HG03108 (cell line): ENCODE measurements at regions not wholly inside any gene's neighbourhood (a gene's known extent, or its start where the extent isn't known, plus 50 kb on each side); places are given as distances from the start of the nearest gene placed in this dataset.

Experiments used
- ATAC-seq: cut with Tn5 transposase; IDR thresholded peaks from one replicate; pipeline ENCODE4 v1.9.1; 2021; ENCODE audit warnings: moderate library complexity; ENCODE audit not compliant: unreplicated experiment

DNA sequence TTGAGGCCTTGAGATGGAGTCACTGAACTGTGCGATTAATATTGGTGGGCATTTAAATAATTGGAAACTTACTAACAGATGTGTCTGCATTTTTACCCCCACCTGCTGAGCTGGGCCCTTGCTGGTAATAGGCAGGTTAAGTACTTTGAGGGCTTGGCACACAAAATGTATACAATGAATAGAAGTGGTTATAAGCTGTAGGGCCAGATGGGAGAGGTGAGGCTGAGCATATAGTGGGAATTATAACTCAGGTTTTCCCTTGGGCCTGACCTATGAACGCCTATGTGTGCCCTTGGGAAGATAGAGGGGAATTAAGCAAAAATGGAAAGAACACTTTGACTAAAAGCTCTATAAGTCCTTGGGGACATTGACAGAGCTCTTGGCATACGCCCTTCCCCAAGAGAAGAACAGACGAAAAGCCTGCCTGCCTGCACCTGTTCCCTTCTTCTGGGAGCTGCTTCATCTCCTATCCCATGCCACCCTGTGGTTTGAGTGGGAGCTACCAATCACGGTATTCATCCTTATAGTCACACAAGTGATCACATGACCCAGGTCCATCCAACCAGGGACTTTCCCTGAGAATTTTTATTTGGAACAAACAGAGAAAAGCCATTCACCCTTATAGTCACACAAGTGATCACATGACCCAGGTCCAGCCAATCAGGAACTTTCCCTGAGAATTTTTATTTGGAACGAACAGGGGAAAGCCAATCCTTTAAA, 260.7 kb upstream of the CSF3R start:
- ATAC-seq, result no peak

GRCh38 chr1:36741066-36741465, 258.4 kb upstream of the CSF3R start:
- no peak for ATAC-seq

- ATAC-seq, result no peak
Measured at GRCh38 chr1:36740446-36740845, 257.7 kb upstream of the CSF3R start.

DNA sequence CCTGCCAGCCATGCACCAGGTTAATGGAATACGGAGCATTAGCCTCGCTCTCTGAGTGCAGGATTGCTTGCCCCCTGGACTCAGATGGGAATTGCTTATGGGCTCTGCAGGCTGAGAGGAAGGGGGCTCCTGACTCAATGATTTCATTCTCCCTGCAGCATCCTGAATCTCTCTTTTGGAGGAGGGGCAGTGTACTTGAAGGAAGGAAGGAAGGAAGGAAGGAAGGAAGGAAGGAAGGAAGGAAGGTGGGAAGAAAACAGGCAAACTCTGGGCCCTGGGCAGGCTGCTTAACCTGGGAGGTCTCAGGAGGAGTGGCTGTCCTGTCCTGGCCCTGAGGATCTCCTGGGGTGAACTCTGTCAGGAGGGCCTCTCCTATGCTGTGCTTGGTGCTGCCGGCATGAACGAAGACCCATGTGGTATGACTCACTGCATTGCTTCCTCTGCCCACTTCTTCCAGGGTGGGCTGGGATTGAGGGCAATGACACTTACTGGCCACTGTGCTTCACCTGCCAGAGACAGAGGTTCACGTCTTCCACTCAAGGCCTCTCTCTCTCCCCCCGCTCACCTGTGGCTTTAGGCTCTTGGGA, 257.1 kb upstream of the CSF3R start:
- ATAC-seq, result no peak

- no peak for ATAC-seq
Measured at GRCh38 chr1:36738245-36738644, 255.5 kb upstream of the CSF3R start.

DNA sequence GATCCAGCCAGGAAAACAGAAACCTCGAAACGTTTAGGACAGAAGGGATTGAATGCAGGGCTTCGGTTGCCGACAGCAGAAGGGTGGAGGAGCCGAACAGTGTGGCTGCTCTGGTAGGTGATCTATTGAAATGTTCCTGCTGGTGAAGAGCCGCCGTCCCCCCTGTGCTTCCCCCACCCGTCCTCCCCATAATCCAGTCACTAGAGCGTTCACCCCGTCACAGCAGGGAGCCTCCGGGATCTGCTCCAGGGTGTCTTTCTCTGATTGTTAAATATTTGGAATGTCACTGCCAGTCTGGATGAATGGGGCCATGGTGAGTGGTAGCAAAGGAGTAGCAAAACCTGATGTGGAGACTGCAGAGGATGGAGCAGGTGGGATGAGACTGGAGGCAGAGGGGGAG, 255.1 kb upstream of the CSF3R start:
- no peak for ATAC-seq

GRCh38 chr1:36737038-36737555, 254.4 kb upstream of the CSF3R start:
- ATAC-seq, result no peak

DNA sequence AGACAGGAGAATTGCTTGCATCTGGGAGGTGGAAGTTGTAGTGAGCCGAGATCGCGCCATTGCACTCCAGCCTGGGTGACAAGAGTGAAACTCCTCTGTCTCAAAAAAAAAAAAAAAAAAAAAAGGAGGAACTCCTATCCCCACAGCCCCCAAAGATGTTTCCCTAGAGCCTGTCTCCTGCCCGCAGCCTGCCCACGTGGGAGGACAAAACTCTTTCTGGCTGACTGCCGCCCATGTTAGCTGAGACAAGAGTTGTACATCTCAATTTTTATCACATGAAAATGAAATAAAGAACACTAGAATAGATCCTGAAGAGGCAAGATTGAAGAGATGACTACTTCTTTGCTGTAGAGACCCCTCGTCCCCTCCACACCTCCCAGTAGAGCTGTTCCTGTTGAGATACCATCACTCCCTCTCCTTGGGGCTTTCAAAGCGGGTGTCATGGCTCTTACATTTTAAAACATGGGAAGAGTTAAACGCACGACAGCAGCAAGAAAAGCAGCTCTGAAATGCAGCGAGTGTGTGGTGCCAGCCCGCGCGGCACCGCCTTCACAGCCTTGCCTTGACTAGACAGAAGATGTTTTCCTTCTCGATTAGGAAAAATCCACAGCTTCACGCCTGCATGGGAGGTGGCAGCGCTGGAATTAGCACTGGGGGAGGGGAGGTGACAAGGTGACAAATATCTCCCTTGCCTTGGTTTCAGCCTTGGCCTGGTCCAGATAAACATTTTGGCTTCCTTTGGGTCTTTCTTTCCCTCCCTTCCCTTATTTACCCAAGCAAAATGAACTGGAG, 253.4 kb upstream of the CSF3R start:
- ATAC-seq, result no peak

DNA sequence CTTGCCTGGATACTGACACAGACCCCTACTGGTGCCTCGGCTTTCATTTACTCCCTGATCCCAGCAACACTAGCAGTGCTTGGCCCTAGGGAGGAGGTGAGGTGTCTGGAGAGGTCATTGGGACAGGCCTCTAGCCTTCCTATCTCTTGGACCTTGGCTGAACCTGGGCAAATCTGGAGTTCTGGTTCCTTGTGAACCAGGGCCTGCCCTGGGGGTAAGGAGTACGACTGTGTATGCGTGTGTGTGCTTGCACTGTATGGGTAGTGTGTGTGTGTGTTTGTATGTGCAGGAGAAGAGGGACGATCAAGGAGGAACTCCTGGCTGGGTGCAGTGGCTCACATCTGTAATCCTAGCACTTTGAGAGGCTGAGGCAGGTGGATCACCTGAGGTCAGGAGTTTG, 252.7 kb upstream of the CSF3R start:
- ATAC-seq, result no peak

DNA sequence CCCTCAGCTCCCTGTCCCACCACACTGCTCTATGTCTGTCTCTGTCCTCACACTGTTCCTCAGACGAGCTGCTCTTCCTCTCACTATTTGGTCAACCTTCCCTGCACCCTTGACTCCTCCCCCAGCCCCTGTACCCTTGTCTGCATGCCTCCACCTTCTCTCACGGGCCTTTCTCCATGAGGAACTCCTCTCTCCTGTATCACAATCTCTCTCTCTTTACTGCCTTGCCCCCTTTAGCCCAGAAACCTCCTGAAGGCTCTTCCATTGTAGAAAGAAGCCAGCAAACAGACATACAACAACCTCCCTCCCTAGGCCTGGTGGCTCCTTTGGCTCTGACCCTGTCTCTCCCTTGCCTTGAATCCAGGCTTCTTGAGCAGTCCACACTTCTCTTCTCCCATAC, 251.6 kb upstream of the CSF3R start:
- ATAC-seq, result no peak

DNA sequence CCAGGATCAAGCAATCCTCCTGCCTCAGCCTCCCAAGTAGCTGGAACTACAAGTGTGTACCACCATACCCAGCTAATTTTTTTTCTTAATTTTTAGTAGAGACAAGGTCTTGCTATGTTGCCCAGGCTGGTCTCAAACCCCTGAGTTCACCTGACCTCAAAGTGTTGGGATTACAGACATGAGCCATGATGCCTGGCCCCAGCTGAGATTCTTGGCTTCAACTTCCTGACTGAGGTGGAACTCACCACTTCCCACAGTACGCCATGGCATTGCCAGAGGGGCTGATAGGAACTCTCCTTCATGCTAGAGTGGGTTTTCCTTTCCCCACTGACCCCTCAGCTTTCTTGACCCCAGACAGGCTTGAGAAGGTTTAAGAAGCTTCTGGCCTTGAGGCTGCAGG, 251.0 kb upstream of the CSF3R start:
- ATAC-seq, result no peak

- ATAC-seq, result no peak
Measured at GRCh38 chr1:36732015-36732356, 249.3 kb upstream of the CSF3R start.

GRCh38 chr1:36731226-36732014, 248.7 kb upstream of the CSF3R start:
- ATAC-seq, result no peak

DNA sequence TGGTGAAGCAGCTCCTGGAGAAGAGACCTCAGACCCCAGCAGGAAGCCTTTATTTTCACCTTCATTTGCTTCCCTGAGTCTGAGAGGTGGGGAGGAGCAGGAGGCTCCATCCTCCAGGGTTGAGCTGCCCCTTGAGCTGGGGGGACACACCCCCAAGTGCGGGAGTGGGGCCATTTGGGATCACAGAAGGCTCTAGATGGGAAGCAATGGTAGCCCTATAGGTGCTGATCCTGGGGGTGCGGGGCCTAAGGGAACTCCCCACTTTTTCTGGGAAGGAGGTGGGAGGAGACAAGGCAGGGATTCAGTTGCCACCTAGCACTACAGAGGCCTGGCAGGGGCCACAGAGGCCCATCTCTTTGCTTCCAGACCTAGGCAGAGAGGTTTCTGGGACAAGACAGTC, 247.9 kb upstream of the CSF3R start:
- ATAC-seq, result no peak

- no peak for ATAC-seq
Measured at GRCh38 chr1:36729716-36730510, 247.2 kb upstream of the CSF3R start.

- ATAC-seq, result no peak
Measured at GRCh38 chr1:36729289-36729688, 246.6 kb upstream of the CSF3R start.

- ATAC-seq, result no peak
Measured at GRCh38 chr1:36728846-36729245, 246.1 kb upstream of the CSF3R start.

- no peak for ATAC-seq
Measured at GRCh38 chr1:36728051-36728450, 245.3 kb upstream of the CSF3R start.

- ATAC-seq, result no peak
Measured at GRCh38 chr1:36725151-36725550, 242.4 kb upstream of the CSF3R start.

DNA sequence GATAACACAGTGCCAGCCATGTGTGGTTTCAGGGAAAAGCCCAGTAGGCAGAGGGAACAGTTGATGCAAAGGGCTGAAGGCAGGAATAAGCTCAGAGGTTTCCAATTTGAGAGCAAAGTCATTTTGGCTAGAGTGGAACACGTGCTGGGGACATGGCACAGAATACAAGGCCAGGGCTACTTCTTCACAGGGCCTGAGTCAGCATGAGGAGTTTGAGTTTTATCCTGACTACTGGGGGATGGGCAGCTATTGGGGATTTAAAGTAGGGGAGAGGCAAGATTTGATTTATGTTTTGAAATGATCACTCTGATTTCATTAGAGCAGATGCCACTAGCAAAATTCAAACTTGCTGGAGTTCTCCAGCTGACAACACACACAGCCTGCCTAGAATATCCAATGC, 241.1 kb upstream of the CSF3R start:
- no peak for ATAC-seq
